HG03457 (cell line): ENCODE measurements at regions not wholly inside any gene's neighbourhood (a gene's known extent, or its start where the extent isn't known, plus 50 kb on each side); places are given as distances from the start of the nearest gene placed in this dataset.
"Not testable (repeated sequence)": the region's sequence is repeated elsewhere in the genome, so short reads cannot be mapped to it uniquely, and the experiment has no call there.

Experiments used
- ATAC-seq: cut with Tn5 transposase; IDR thresholded peaks from one replicate; pipeline ENCODE4 v1.9.1; 2021; ENCODE audit warnings: moderate number of reproducible peaks; ENCODE audit not compliant: unreplicated experiment

- not testable (repeated sequence) for ATAC-seq
These were observed 150.8 kb upstream of the NR4A3 start for GRCh38 chr9:99670886-99671285.

GRCh38 chr9:99677281-99677680 is 144.4 kb upstream of the NR4A3 start:
- no peak for ATAC-seq

GRCh38 chr9:99678566-99678965 is 143.1 kb upstream of the NR4A3 start:
- no peak for ATAC-seq

GRCh38 chr9:99680191-99680590 is 141.5 kb upstream of the NR4A3 start:
- no peak for ATAC-seq

- no peak for ATAC-seq
These were observed 140.6 kb upstream of the NR4A3 start for GRCh38 chr9:99681113-99681512.

GRCh38 chr9:99682378-99682777 is 139.3 kb upstream of the NR4A3 start:
- ATAC-seq = no peak

- ATAC-seq = no peak
These were observed 138.8 kb upstream of the NR4A3 start for GRCh38 chr9:99682870-99683269.

GRCh38 chr9:99690573-99690972 is 131.1 kb upstream of the NR4A3 start:
- ATAC-seq = no peak

GRCh38 chr9:99693888-99694287 is 127.8 kb upstream of the NR4A3 start:
- no peak for ATAC-seq

- no peak for ATAC-seq
These were observed 127.3 kb upstream of the NR4A3 start for GRCh38 chr9:99694393-99694792.

- no peak for ATAC-seq
These were observed 122.3 kb upstream of the NR4A3 start for GRCh38 chr9:99699396-99699795.

- no peak for ATAC-seq
These were observed 109.5 kb upstream of the NR4A3 start for GRCh38 chr9:99712214-99712613.

GRCh38 chr9:99713838-99714306 is 107.8 kb upstream of the NR4A3 start:
- no peak for ATAC-seq

- no peak for ATAC-seq
These were observed 103.1 kb upstream of the NR4A3 start for GRCh38 chr9:99718631-99719030.

GRCh38 chr9:99720455-99721050 is 101.1 kb upstream of the NR4A3 start:
- peak; percentile 59 for ATAC-seq

GRCh38 chr9:99721898-99722297 is 99.8 kb upstream of the NR4A3 start:
- ATAC-seq = no peak

GRCh38 chr9:99722877-99723276 is 98.8 kb upstream of the NR4A3 start:
- ATAC-seq = no peak

- ATAC-seq = no peak
These were observed 97.0 kb upstream of the NR4A3 start for GRCh38 chr9:99724640-99725039.

GRCh38 chr9:99725852-99726251 is 95.8 kb upstream of the NR4A3 start:
- no peak for ATAC-seq

GRCh38 chr9:99726758-99727157 is 94.9 kb upstream of the NR4A3 start:
- ATAC-seq = no peak

- ATAC-seq = no peak
These were observed 91.6 kb upstream of the NR4A3 start for GRCh38 chr9:99730062-99730461.

GRCh38 chr9:99731950-99732349 is 89.7 kb upstream of the NR4A3 start:
- ATAC-seq = no peak

- ATAC-seq = no peak
These were observed 89.0 kb upstream of the NR4A3 start for GRCh38 chr9:99732715-99733114.
